Testis (tissue), 2 donors: ENCODE measurements at regions not wholly inside any gene's neighbourhood (a gene's known extent, or its start where the extent isn't known, plus 50 kb on each side); places are given as distances from the start of the nearest gene placed in this dataset.

Experiments used
- CTCF ChIP-seq, 3 experiments: fragments of 450-650 bp in 2 of 3; fragments of 200-600 bp in 1 of 3; sonication (generic) in 1 of 3; IDR thresholded peaks; one replicate each; pipeline ENCODE4 v1.5.1; 2016 to 2019; ENCODE audit warnings: antibody characterized with exemption in 3 of 3, mild to moderate bottlenecking in 2 of 3, moderate library complexity in 1 of 3
- POLR2A ChIP-seq: fragments of 450-650 bp; IDR thresholded peaks from one replicate; pipeline ENCODE4 v1.6.1; 2017; ENCODE audit warnings: antibody characterized with exemption, mild to moderate bottlenecking, moderate library complexity

GRCh38 chr10:8581521-8582225 is 527.2 kb downstream of the GATA3 start:
- TF ChIP-seq CTCF (IDR thresholded peaks at IDR 0.05) (no peak), POLR2A (no peak)
